ENCODE measurements at regions not wholly inside any gene's neighbourhood (a gene's known extent, or its start where the extent isn't known, plus 50 kb on each side); places are given as distances from the start of the nearest gene placed in this dataset.
"Not testable (repeated sequence)": the region's sequence is repeated elsewhere in the genome, so short reads cannot be mapped to it uniquely, and the experiment has no call there.

GRCh38 chr22:25420925-25421904 is 143.3 kb upstream of the GRK3 start:
- no peak for DNase-seq

- not testable (repeated sequence) for DNase-seq
Observed at GRCh38 chr22:25426530-25427308, 137.8 kb upstream of the GRK3 start.

GRCh38 chr22:25431637-25432342 is 132.7 kb upstream of the GRK3 start:
- DNase-seq = not testable (repeated sequence)

- DNase-seq = not testable (repeated sequence)
Observed at GRCh38 chr22:25433381-25433970, 131.0 kb upstream of the GRK3 start.

GRCh38 chr22:25437414-25438160 is 126.9 kb upstream of the GRK3 start:
- no peak for DNase-seq

- no peak for DNase-seq
Observed at GRCh38 chr22:25447067-25447685, 117.3 kb upstream of the GRK3 start.

- peak; percentile 81 for DNase-seq
Observed at GRCh38 chr22:25447686-25448434, 116.6 kb upstream of the GRK3 start.

- peak; percentile 3 for DNase-seq
Observed at GRCh38 chr22:25448435-25449051, 115.9 kb upstream of the GRK3 start.

GRCh38 chr22:25449781-25450317 is 114.6 kb upstream of the GRK3 start:
- DNase-seq = no peak

GRCh38 chr22:25451480-25452114 is 112.9 kb upstream of the GRK3 start:
- no peak for DNase-seq

- DNase-seq = no peak
Observed at GRCh38 chr22:25452116-25452700, 112.3 kb upstream of the GRK3 start.

GRCh38 chr22:25453058-25453457 is 111.4 kb upstream of the GRK3 start:
- no peak for DNase-seq

GRCh38 chr22:25453557-25453956 is 110.9 kb upstream of the GRK3 start:
- DNase-seq = no peak

GRCh38 chr22:25456300-25457043 is 108.0 kb upstream of the GRK3 start:
- DNase-seq = not testable (repeated sequence)

- DNase-seq = not testable (repeated sequence)
Observed at GRCh38 chr22:25458631-25459030, 105.8 kb upstream of the GRK3 start.

GRCh38 chr22:25460682-25461081 is 103.8 kb upstream of the GRK3 start:
- not testable (repeated sequence) for DNase-seq

GRCh38 chr22:25461301-25461700 is 103.2 kb upstream of the GRK3 start:
- DNase-seq = no peak
